ENCODE measurements at regions not wholly inside any gene's neighbourhood (a gene's known extent, or its start where the extent isn't known, plus 50 kb on each side); places are given as distances from the start of the nearest gene placed in this dataset.

DNA sequence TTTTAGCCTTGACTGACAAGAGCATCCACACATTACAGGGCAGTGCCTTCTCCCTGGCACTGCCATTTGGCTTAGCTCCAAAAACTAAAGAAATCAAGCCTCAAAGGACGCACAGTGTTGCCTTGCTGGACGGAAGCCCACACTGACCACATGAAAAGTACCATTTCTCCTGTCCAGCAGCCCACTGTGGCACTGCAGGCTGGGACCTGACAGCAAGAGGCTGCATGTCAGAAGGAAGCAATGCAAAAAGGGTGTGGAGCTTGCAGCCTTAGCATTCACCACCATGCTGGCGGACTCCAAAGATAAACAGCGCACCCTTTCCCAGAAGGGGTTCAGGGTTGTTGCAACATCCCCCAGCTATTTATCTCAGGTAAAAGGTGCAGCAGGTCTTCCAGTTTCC lies 109.3 kb upstream of the BMAL1 start (continued):
- TF ChIP-seq PRDM15 (CRISPR knock-in tag; IDR thresholded peaks at IDR 0.05): no peak
- TF ChIP-seq ATF2 (CRISPR knock-in tag; IDR thresholded peaks at IDR 0.05; ENCODE audit: borderline replicate concordance, low read depth): no peak
- TF ChIP-seq ZSCAN18 (CRISPR knock-in tag; IDR thresholded peaks at IDR 0.05): no peak
- TF ChIP-seq NFYB (CRISPR knock-in tag; conservative IDR thresholded peaks at IDR 0.05; ENCODE audit: low read depth): no peak
- TF ChIP-seq, protein P1, sequence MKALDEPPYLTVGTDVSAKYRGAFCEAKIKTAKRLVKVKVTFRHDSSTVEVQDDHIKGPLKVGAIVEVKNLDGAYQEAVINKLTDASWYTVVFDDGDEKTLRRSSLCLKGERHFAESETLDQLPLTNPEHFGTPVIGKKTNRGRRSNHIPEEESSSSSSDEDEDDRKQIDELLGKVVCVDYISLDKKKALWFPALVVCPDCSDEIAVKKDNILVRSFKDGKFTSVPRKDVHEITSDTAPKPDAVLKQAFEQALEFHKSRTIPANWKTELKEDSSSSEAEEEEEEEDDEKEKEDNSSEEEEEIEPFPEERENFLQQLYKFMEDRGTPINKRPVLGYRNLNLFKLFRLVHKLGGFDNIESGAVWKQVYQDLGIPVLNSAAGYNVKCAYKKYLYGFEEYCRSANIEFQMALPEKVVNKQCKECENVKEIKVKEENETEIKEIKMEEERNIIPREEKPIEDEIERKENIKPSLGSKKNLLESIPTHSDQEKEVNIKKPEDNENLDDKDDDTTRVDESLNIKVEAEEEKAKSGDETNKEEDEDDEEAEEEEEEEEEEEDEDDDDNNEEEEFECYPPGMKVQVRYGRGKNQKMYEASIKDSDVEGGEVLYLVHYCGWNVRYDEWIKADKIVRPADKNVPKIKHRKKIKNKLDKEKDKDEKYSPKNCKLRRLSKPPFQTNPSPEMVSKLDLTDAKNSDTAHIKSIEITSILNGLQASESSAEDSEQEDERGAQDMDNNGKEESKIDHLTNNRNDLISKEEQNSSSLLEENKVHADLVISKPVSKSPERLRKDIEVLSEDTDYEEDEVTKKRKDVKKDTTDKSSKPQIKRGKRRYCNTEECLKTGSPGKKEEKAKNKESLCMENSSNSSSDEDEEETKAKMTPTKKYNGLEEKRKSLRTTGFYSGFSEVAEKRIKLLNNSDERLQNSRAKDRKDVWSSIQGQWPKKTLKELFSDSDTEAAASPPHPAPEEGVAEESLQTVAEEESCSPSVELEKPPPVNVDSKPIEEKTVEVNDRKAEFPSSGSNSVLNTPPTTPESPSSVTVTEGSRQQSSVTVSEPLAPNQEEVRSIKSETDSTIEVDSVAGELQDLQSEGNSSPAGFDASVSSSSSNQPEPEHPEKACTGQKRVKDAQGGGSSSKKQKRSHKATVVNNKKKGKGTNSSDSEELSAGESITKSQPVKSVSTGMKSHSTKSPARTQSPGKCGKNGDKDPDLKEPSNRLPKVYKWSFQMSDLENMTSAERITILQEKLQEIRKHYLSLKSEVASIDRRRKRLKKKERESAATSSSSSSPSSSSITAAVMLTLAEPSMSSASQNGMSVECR (CRISPR knock-in tag; IDR thresholded peaks at IDR 0.05; ENCODE audit: borderline replicate concordance): no peak
- no peak for TF ChIP-seq CREM (CRISPR knock-in tag; IDR thresholded peaks at IDR 0.05)
- TF ChIP-seq, protein P2, sequence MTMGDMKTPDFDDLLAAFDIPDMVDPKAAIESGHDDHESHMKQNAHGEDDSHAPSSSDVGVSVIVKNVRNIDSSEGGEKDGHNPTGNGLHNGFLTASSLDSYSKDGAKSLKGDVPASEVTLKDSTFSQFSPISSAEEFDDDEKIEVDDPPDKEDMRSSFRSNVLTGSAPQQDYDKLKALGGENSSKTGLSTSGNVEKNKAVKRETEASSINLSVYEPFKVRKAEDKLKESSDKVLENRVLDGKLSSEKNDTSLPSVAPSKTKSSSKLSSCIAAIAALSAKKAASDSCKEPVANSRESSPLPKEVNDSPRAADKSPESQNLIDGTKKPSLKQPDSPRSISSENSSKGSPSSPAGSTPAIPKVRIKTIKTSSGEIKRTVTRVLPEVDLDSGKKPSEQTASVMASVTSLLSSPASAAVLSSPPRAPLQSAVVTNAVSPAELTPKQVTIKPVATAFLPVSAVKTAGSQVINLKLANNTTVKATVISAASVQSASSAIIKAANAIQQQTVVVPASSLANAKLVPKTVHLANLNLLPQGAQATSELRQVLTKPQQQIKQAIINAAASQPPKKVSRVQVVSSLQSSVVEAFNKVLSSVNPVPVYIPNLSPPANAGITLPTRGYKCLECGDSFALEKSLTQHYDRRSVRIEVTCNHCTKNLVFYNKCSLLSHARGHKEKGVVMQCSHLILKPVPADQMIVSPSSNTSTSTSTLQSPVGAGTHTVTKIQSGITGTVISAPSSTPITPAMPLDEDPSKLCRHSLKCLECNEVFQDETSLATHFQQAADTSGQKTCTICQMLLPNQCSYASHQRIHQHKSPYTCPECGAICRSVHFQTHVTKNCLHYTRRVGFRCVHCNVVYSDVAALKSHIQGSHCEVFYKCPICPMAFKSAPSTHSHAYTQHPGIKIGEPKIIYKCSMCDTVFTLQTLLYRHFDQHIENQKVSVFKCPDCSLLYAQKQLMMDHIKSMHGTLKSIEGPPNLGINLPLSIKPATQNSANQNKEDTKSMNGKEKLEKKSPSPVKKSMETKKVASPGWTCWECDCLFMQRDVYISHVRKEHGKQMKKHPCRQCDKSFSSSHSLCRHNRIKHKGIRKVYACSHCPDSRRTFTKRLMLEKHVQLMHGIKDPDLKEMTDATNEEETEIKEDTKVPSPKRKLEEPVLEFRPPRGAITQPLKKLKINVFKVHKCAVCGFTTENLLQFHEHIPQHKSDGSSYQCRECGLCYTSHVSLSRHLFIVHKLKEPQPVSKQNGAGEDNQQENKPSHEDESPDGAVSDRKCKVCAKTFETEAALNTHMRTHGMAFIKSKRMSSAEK (CRISPR knock-in tag; IDR thresholded peaks at IDR 0.05; ENCODE audit: borderline replicate concordance): no peak
- no peak for TF ChIP-seq JAZF1 (CRISPR knock-in tag; IDR thresholded peaks at IDR 0.05)
- TF ChIP-seq SMAD4 (CRISPR knock-in tag; IDR thresholded peaks at IDR 0.05): no peak

DNA sequence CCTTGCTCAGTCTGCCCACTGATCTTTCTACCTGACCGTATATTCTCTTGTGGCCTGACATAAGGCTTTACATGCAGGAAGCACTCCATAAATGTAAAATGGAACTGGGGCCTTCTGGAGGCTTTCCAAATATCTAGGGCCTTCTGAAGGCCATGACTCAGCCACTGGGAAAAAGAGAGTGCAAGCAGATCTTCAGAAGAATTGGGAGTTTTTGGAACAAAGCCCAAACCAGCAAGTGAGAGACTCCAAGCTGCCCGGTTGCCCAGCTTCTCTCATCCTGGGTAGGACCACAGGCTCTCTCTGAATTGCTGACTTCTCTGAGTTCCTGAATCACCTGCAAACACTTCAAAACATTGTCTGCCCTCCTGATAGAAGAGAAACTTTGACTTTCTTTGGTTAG lies 107.9 kb upstream of the BMAL1 start:
- DNase-seq (ENCODE audit: low spot score): no peak
- ATAC-seq: no peak
- Mint-ChIP-seq H3K36me3 (no peaks in the 10 kb centered on the region), H3K27me3 (ENCODE audit: low read depth) (no peaks in the 10 kb centered on the region), H3K9me3 (no peaks in the 10 kb centered on the region), H3K4me1 (no peaks in the 10 kb centered on the region), H3K27ac (no peak overlapping the region), H3K4me3 (no peak overlapping the region)
- ChIA-PET POLR2A (no interaction called here), CTCF (no interaction called here)
- TF ChIP-seq NFATC4 (CRISPR knock-in tag; IDR thresholded peaks at IDR 0.05) (no peak), SMAD4 (CRISPR knock-in tag; IDR thresholded peaks at IDR 0.05) (no peak), SMAD3 (CRISPR knock-in tag; IDR thresholded peaks at IDR 0.05; ENCODE audit: borderline replicate concordance) (no peak)
- TF ChIP-seq, protein P3, sequence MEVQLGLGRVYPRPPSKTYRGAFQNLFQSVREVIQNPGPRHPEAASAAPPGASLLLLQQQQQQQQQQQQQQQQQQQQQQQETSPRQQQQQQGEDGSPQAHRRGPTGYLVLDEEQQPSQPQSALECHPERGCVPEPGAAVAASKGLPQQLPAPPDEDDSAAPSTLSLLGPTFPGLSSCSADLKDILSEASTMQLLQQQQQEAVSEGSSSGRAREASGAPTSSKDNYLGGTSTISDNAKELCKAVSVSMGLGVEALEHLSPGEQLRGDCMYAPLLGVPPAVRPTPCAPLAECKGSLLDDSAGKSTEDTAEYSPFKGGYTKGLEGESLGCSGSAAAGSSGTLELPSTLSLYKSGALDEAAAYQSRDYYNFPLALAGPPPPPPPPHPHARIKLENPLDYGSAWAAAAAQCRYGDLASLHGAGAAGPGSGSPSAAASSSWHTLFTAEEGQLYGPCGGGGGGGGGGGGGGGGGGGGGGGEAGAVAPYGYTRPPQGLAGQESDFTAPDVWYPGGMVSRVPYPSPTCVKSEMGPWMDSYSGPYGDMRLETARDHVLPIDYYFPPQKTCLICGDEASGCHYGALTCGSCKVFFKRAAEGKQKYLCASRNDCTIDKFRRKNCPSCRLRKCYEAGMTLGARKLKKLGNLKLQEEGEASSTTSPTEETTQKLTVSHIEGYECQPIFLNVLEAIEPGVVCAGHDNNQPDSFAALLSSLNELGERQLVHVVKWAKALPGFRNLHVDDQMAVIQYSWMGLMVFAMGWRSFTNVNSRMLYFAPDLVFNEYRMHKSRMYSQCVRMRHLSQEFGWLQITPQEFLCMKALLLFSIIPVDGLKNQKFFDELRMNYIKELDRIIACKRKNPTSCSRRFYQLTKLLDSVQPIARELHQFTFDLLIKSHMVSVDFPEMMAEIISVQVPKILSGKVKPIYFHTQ (CRISPR knock-in tag; IDR thresholded peaks at IDR 0.05): no peak
- TF ChIP-seq, protein P4, sequence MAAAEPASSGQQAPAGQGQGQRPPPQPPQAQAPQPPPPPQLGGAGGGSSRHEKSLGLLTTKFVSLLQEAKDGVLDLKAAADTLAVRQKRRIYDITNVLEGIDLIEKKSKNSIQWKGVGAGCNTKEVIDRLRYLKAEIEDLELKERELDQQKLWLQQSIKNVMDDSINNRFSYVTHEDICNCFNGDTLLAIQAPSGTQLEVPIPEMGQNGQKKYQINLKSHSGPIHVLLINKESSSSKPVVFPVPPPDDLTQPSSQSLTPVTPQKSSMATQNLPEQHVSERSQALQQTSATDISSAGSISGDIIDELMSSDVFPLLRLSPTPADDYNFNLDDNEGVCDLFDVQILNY (CRISPR knock-in tag; IDR thresholded peaks at IDR 0.05): no peak
- TF ChIP-seq, protein P5, sequence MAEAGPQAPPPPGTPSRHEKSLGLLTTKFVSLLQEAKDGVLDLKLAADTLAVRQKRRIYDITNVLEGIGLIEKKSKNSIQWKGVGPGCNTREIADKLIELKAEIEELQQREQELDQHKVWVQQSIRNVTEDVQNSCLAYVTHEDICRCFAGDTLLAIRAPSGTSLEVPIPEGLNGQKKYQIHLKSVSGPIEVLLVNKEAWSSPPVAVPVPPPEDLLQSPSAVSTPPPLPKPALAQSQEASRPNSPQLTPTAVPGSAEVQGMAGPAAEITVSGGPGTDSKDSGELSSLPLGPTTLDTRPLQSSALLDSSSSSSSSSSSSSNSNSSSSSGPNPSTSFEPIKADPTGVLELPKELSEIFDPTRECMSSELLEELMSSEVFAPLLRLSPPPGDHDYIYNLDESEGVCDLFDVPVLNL (CRISPR knock-in tag; IDR thresholded peaks at IDR 0.05; ENCODE audit: borderline replicate concordance, low read depth): no peak
